NCI-H748 treated with DMSO at 0.1 percent for 48 hours (cell line): ENCODE measurements at regions not wholly inside any gene's neighbourhood (a gene's known extent, or its start where the extent isn't known, plus 50 kb on each side); places are given as distances from the start of the nearest gene placed in this dataset.
"Not testable (repeated sequence)": the region's sequence is repeated elsewhere in the genome, so short reads cannot be mapped to it uniquely, and the experiment has no call there.

Experiments used
- DNase-seq: peaks from one replicate; lab custom pipeline; 2025; lab: John Stamatoyannopoulos, UW

- no peak for DNase-seq
These were observed 1302.1 kb upstream of the GJE1 start for GRCh38 chr6:140830666-140831065.

GRCh38 chr6:140828856-140829255 lies 1303.9 kb upstream of the GJE1 start:
- DNase-seq: no peak

GRCh38 chr6:140827593-140827992 lies 1305.1 kb upstream of the GJE1 start:
- no peak for DNase-seq

- no peak for DNase-seq
These were observed 1307.0 kb upstream of the GJE1 start for GRCh38 chr6:140825731-140826130.

GRCh38 chr6:140824595-140824994 lies 1308.1 kb upstream of the GJE1 start:
- no peak for DNase-seq

GRCh38 chr6:140821196-140821595 lies 1311.5 kb upstream of the GJE1 start:
- no peak for DNase-seq

- no peak for DNase-seq
These were observed 1315.5 kb upstream of the GJE1 start for GRCh38 chr6:140817176-140817575.

GRCh38 chr6:140816681-140817080 lies 1316.0 kb upstream of the GJE1 start:
- DNase-seq: no peak

- no peak for DNase-seq
These were observed 1320.1 kb upstream of the GJE1 start for GRCh38 chr6:140812636-140813035.

- DNase-seq: no peak
These were observed 1321.1 kb upstream of the GJE1 start for GRCh38 chr6:140811642-140812041.

- DNase-seq: no peak
These were observed 1323.0 kb upstream of the GJE1 start for GRCh38 chr6:140809694-140810101.

GRCh38 chr6:140806431-140806830 lies 1326.3 kb upstream of the GJE1 start:
- DNase-seq: no peak

- DNase-seq: no peak
These were observed 1338.2 kb upstream of the GJE1 start for GRCh38 chr6:140794544-140794943.

- no peak for DNase-seq
These were observed 1342.6 kb upstream of the GJE1 start for GRCh38 chr6:140790109-140790508.

- no peak for DNase-seq
These were observed 1343.3 kb upstream of the GJE1 start for GRCh38 chr6:140789466-140789865.

- DNase-seq: no peak
These were observed 1346.8 kb upstream of the GJE1 start for GRCh38 chr6:140785926-140786325.

- no peak for DNase-seq
These were observed 1348.2 kb upstream of the GJE1 start for GRCh38 chr6:140784573-140784972.

GRCh38 chr6:140783504-140783903 lies 1349.2 kb upstream of the GJE1 start:
- not testable (repeated sequence) for DNase-seq

- no peak for DNase-seq
These were observed 1349.8 kb upstream of the GJE1 start for GRCh38 chr6:140782941-140783340.

GRCh38 chr6:140779991-140780596 lies 1352.6 kb upstream of the GJE1 start:
- no peak for DNase-seq

GRCh38 chr6:140779341-140779740 lies 1353.4 kb upstream of the GJE1 start:
- no peak for DNase-seq

- no peak for DNase-seq
These were observed 1354.9 kb upstream of the GJE1 start for GRCh38 chr6:140777780-140778179.

- DNase-seq: no peak
These were observed 1357.7 kb upstream of the GJE1 start for GRCh38 chr6:140775061-140775460.

GRCh38 chr6:140774080-140774505 lies 1358.6 kb upstream of the GJE1 start:
- DNase-seq: no peak

- DNase-seq: no peak
These were observed 1359.4 kb upstream of the GJE1 start for GRCh38 chr6:140773276-140773675.
